ENCODE measurements at regions not wholly inside any gene's neighbourhood (a gene's known extent, or its start where the extent isn't known, plus 50 kb on each side); places are given as distances from the start of the nearest gene placed in this dataset.

DNA sequence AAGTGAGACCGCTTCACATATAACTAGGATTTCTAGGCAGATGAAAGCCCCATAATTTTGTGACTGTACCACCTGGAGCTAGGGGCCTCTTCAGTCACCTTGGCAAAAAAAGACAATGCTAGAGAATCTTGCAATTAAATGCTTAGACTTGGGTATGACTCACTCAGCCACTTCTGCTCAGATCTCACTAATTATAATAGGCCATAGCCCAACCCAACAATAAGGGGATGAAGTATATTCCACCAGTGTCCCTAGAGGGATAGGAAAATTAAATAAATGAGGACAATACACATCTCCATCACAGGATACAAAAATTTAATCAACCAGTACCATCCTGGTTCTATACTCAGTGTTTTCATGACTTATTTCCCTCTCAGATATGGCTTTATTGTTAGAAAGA lies 1079.9 kb upstream of the C9orf72 start:
- Histone ChIP-seq H3K36me3 (ENCODE audit: control insufficient read depth, insufficient read depth, low read length) (no peaks in the 10 kb centered on the region), H3K4me1 (ENCODE audit: control insufficient read depth, insufficient read depth, low read length) (no peaks in the 10 kb centered on the region), H3K27me3 (ENCODE audit: control insufficient read depth, insufficient read depth, low read length, poor library complexity, severe bottlenecking) (no peaks in the 10 kb centered on the region), H3K4me3 (ENCODE audit: low read length) (no peak overlapping the region), H3K9me3 (ENCODE audit: control insufficient read depth, low read length) (no peaks in the 10 kb centered on the region), H3K27ac (ENCODE audit: low read depth, low read length) (no peak overlapping the region), H3K9ac (ENCODE audit: extremely low read depth, low read length, poor library complexity, severe bottlenecking) (no peak overlapping the region)
- no peaks in the 10 kb centered on the region for H3K9me3 Mint-ChIP-seq
- no peak overlapping the region for H3K4me3 Mint-ChIP-seq
- no peaks in the 10 kb centered on the region for H3K36me3 Mint-ChIP-seq (ENCODE audit: low read depth)
- 95% methylated on average over 1 of the region's 1 CpG; no CpG with 5 or more reads in 1 of the 2 experiments for WGBS, 2 experiments (ENCODE audit: insufficient coverage in 1 of 2, insufficient read length in 1 of 2)
- DNase-seq: no peak
- H3K27me3 Mint-ChIP-seq (ENCODE audit: insufficient read depth): no peaks in the 10 kb centered on the region
- peaks cover 17% of the 10 kb centered on the region for H3K4me1 Mint-ChIP-seq
- H3K27ac Mint-ChIP-seq: no peak overlapping the region
- TF ChIP-seq, protein P1, sequence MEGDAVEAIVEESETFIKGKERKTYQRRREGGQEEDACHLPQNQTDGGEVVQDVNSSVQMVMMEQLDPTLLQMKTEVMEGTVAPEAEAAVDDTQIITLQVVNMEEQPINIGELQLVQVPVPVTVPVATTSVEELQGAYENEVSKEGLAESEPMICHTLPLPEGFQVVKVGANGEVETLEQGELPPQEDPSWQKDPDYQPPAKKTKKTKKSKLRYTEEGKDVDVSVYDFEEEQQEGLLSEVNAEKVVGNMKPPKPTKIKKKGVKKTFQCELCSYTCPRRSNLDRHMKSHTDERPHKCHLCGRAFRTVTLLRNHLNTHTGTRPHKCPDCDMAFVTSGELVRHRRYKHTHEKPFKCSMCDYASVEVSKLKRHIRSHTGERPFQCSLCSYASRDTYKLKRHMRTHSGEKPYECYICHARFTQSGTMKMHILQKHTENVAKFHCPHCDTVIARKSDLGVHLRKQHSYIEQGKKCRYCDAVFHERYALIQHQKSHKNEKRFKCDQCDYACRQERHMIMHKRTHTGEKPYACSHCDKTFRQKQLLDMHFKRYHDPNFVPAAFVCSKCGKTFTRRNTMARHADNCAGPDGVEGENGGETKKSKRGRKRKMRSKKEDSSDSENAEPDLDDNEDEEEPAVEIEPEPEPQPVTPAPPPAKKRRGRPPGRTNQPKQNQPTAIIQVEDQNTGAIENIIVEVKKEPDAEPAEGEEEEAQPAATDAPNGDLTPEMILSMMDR (conservative IDR thresholded peaks at IDR 0.05): no peak

DNA sequence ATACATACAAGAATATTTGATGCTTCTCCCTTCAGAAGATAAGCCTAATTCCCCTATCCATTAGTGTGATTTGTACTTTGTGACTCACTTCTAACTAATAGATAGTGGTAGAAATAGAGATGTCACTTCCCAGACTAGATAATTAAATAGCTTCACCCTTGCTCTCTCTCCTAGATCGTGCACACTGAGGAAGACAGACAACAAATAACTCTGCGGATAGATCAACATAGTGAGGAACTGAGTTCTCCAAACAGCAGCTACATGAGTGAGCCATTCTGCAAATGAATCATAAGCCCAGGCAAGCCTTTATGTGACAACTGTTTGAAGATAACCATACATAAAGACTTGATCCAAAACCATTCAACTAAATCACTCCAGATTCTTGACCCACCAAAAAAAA lies 1083.4 kb upstream of the C9orf72 start:
- Histone ChIP-seq H3K9me3 (ENCODE audit: control insufficient read depth, low read length) (no peaks in the 10 kb centered on the region), H3K4me1 (ENCODE audit: control insufficient read depth, insufficient read depth, low read length) (no peaks in the 10 kb centered on the region), H3K27ac (ENCODE audit: low read depth, low read length) (no peak overlapping the region), H3K36me3 (ENCODE audit: control insufficient read depth, insufficient read depth, low read length) (no peaks in the 10 kb centered on the region), H3K4me3 (ENCODE audit: low read length) (no peak overlapping the region), H3K27me3 (ENCODE audit: control insufficient read depth, insufficient read depth, low read length, poor library complexity, severe bottlenecking) (no peaks in the 10 kb centered on the region), H3K9ac (ENCODE audit: extremely low read depth, low read length, poor library complexity, severe bottlenecking) (no peak overlapping the region)
- DNase-seq: no peak
- no peaks in the 10 kb centered on the region for H3K36me3 Mint-ChIP-seq (ENCODE audit: low read depth)
- H3K4me3 Mint-ChIP-seq: no peak overlapping the region
- TF ChIP-seq, protein P1 (conservative IDR thresholded peaks at IDR 0.05): no peak
- H3K27ac Mint-ChIP-seq: no peak overlapping the region
- 90 to 91% methylated on average over 2 of the region's 2 CpGs for WGBS, 2 experiments (ENCODE audit: insufficient coverage in 1 of 2, insufficient read length in 1 of 2)
- H3K4me1 Mint-ChIP-seq: peaks cover 6% of the 10 kb centered on the region
- H3K9me3 Mint-ChIP-seq: no peaks in the 10 kb centered on the region
- no peaks in the 10 kb centered on the region for H3K27me3 Mint-ChIP-seq (ENCODE audit: insufficient read depth)

DNA sequence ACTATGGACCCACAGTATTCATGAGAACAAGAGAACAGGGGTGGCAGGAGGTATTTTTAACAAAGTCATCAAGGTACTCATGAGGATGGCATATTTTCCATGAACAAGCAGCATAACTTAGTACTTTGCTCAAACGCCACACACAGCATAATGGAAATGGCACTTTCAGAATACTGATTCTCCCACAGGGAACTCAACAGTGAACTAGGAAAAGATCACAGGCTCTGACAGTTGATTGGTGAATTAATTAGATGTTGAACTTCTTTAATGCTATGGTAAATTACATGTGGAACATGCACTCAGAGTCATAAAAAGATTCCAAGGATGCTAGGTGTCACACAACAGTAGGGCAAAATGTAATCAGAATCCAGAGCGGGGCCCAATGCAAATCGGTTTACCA lies 1088.6 kb upstream of the C9orf72 start:
- Histone ChIP-seq H3K36me3 (ENCODE audit: control insufficient read depth, insufficient read depth, low read length) (no peaks in the 10 kb centered on the region), H3K9me3 (ENCODE audit: control insufficient read depth, low read length) (no peaks in the 10 kb centered on the region), H3K27ac (ENCODE audit: low read depth, low read length) (no peak overlapping the region), H3K4me3 (ENCODE audit: low read length) (no peak overlapping the region), H3K9ac (ENCODE audit: extremely low read depth, low read length, poor library complexity, severe bottlenecking) (no peak overlapping the region), H3K27me3 (ENCODE audit: control insufficient read depth, insufficient read depth, low read length, poor library complexity, severe bottlenecking) (no peaks in the 10 kb centered on the region), H3K4me1 (ENCODE audit: control insufficient read depth, insufficient read depth, low read length) (no peaks in the 10 kb centered on the region)
- no peak for DNase-seq
- 94 to 97% methylated on average over 2 to 3 of the region's 3 CpGs for WGBS, 2 experiments (ENCODE audit: insufficient coverage in 1 of 2, insufficient read length in 1 of 2)
- Mint-ChIP-seq H3K36me3 (ENCODE audit: low read depth) (no peaks in the 10 kb centered on the region), H3K4me3 (no peak overlapping the region), H3K27ac (peak overlapping the region; percentile 6), H3K9me3 (no peaks in the 10 kb centered on the region), H3K4me1 (peaks cover 12% of the 10 kb centered on the region), H3K27me3 (ENCODE audit: insufficient read depth) (no peaks in the 10 kb centered on the region)
- TF ChIP-seq, protein P1 (conservative IDR thresholded peaks at IDR 0.05): no peak
